IMR-90 (cell line): ENCODE measurements at regions not wholly inside any gene's neighbourhood (a gene's known extent, or its start where the extent isn't known, plus 50 kb on each side); places are given as distances from the start of the nearest gene placed in this dataset.

Experiments used
- ATAC-seq: fragments of 200-7000 bp; cut with Tn5 transposase; 2 replicates; pipeline ENCODE4 v1.9.1; 2020; ENCODE audit warnings: low read depth, mild to moderate bottlenecking, moderate library complexity
- BruUV-seq: library from RNA; stranded (reverse); fragments of 400-500 nt; replicated peaks from 2 replicates; lab custom pipeline; 2021; lab: Mats Ljungman, UMichigan
- CTCF ChIA-PET: fragments of 300-600 bp; formaldehyde crosslinking; extraction: SDS; loops from one replicate; lab custom pipeline; 2021; ENCODE audit warnings: antibody characterized with exemption; lab: Yijun Ruan, JAX
- POLR2A ChIA-PET: fragments of 300-600 bp; sonication (Branson Sonifier 250); formaldehyde crosslinking; loops from one replicate; lab custom pipeline; 2022; ENCODE audit warnings: antibody characterized with exemption; ENCODE audit not compliant: unreplicated experiment; lab: Charles Lee
- DNase-seq: peaks from one replicate; pipeline ENCODE4 v3.0.0; 2013
- H2AFZ ChIP-seq: replicated peaks from 2 replicates; pipeline ENCODE3; 2013; ENCODE audit warnings: low read length, mild to moderate bottlenecking; ENCODE audit not compliant: poor library complexity
- H2AK5ac ChIP-seq: 2 replicates; pipeline ENCODE4 v1.6.1; 2013; ENCODE audit warnings: low read depth, low read length, inconsistent platforms
- H2AK9ac ChIP-seq: replicated peaks from 2 replicates; pipeline ENCODE3; 2013; ENCODE audit warnings: mild to moderate bottlenecking, low read depth, low read length, moderate library complexity; ENCODE audit not compliant: poor library complexity
- H2BK120ac ChIP-seq: 2 replicates; pipeline ENCODE4 v1.6.1; 2013; ENCODE audit warnings: low read depth, low read length, inconsistent platforms
- H2BK15ac ChIP-seq: 3 replicates; pipeline ENCODE4 v1.6.1; 2013; ENCODE audit warnings: low read depth, low read length, inconsistent platforms
- H2BK20ac ChIP-seq: 2 replicates; pipeline ENCODE4 v1.6.1; 2013; ENCODE audit warnings: low read depth, mild to moderate bottlenecking, inconsistent platforms, low read length, moderate library complexity
- H2BK5ac ChIP-seq: 2 replicates; pipeline ENCODE4 v1.6.1; 2013; ENCODE audit warnings: mild to moderate bottlenecking, low read depth, low read length, inconsistent platforms; ENCODE audit not compliant: poor library complexity, severe bottlenecking
- H3K14ac ChIP-seq: replicated peaks from 2 replicates; pipeline ENCODE4 v1.6.1; 2013; ENCODE audit warnings: low read depth, low read length, inconsistent platforms
- H3K18ac ChIP-seq: 2 replicates; pipeline ENCODE4 v1.6.1; 2013; ENCODE audit warnings: low read depth, low read length, control low read depth
- H3K23ac ChIP-seq: 2 replicates; pipeline ENCODE4 v1.6.1; 2013; ENCODE audit warnings: low read depth, low read length, inconsistent platforms
- H3K27ac ChIP-seq: 2 replicates; pipeline ENCODE4 v1.5.1; 2013; ENCODE audit warnings: mild to moderate bottlenecking, control low read depth, low read length; ENCODE audit not compliant: insufficient read depth
- H3K27me3 ChIP-seq: 2 replicates; pipeline ENCODE4 v1.6.1; 2013; ENCODE audit warnings: low read length; ENCODE audit not compliant: control insufficient read depth, insufficient read depth
- H3K36me3 ChIP-seq: 2 replicates; pipeline ENCODE4 v1.6.1; 2013; ENCODE audit warnings: low read length, mixed read lengths; ENCODE audit not compliant: control insufficient read depth, insufficient read depth
- H3K4ac ChIP-seq: 2 replicates; pipeline ENCODE4 v1.6.1; 2013; ENCODE audit warnings: low read depth, low read length, inconsistent platforms
- H3K4me1 ChIP-seq: 2 replicates; pipeline ENCODE4 v1.6.1; 2013; ENCODE audit warnings: low read length, mixed read lengths; ENCODE audit not compliant: control insufficient read depth, insufficient read depth
- H3K4me2 ChIP-seq: 2 replicates; pipeline ENCODE4 v1.6.1; 2013; ENCODE audit warnings: low read depth, mild to moderate bottlenecking, control low read depth, low read length, moderate library complexity
- H3K4me3 ChIP-seq: 2 replicates; pipeline ENCODE4 v1.5.1; 2013; ENCODE audit warnings: low read depth, mild to moderate bottlenecking, control low read depth, low read length, moderate library complexity; ENCODE audit not compliant: insufficient read depth
- H3K56ac ChIP-seq: 2 replicates; pipeline ENCODE4 v1.6.1; 2013; ENCODE audit warnings: low read length, inconsistent platforms; ENCODE audit not compliant: insufficient read depth; ENCODE audit errors: extremely low read depth
- H3K79me1 ChIP-seq, 2 experiments: 2 replicates each; pipeline ENCODE4 v1.6.1; 2013; ENCODE audit warnings: low read length in 2 of 2, inconsistent platforms in 1 of 2, low read depth in 1 of 2
- H3K9ac ChIP-seq: 2 replicates; pipeline ENCODE4 v1.6.1; 2013; ENCODE audit warnings: low read depth, low read length, control low read depth
- H3K9me1 ChIP-seq: 2 replicates; pipeline ENCODE4 v1.6.1; 2013; ENCODE audit warnings: low read length, inconsistent platforms; ENCODE audit not compliant: insufficient read depth
- H3K9me3 ChIP-seq: 2 replicates; pipeline ENCODE4 v1.6.1; 2013; ENCODE audit warnings: low read length; ENCODE audit not compliant: control insufficient read depth, insufficient read depth
- H4K20me1 ChIP-seq: 2 replicates; pipeline ENCODE4 v1.6.1; 2013; ENCODE audit warnings: low read length, inconsistent platforms; ENCODE audit not compliant: insufficient read depth
- H4K5ac ChIP-seq: 2 replicates; pipeline ENCODE4 v1.6.1; 2013; ENCODE audit warnings: mild to moderate bottlenecking, low read depth, low read length, control low read depth
- H4K8ac ChIP-seq, 2 experiments: 2 replicates each; pipeline ENCODE4 v1.6.1; 2013; ENCODE audit warnings: low read depth in 2 of 2, low read length in 2 of 2, control low read depth in 1 of 2, inconsistent platforms in 1 of 2
- H4K91ac ChIP-seq: 2 replicates; pipeline ENCODE4 v1.6.1; 2013; ENCODE audit warnings: low read depth, low read length, inconsistent platforms; ENCODE audit not compliant: insufficient read depth
- CEBPB ChIP-seq: IDR thresholded peaks from 2 replicates; pipeline ENCODE4 v1.6.1; 2012; ENCODE audit warnings: low read depth, low read length, improper control_type of control experiment
- WGBS, 2 experiments: methylation state at CpG; one replicate each; pipeline versions ENCODE4 v1.1.5 to v1.1.7; 2013; ENCODE audit warnings: missing lambda C conversion rate in 2 of 2; ENCODE audit not compliant: insufficient read length in 1 of 2; ENCODE audit errors: extremely low coverage in 2 of 2; 5-methylcytosine and 5-hydroxymethylcytosine counted together
- dilution Hi-C: fragments of 300-500 bp; cut with HindIII; formaldehyde crosslinking; loops from one replicate; pipeline ENCODE4 v1.14.3; 2018; ENCODE audit warnings: low sequenced_read_pairs; ENCODE audit not compliant: unreplicated experiment
- in situ Hi-C: fragments of 300-500 bp; cut with MboI; formaldehyde crosslinking; loops from 3 replicates; pipeline ENCODE4 v1.14.3; 2019; ENCODE audit warnings: low sequenced_read_pairs, inconsistent platforms, mixed read lengths
- intact Hi-C: fragments of 100-400 bp; cut with micrococcal nuclease; formaldehyde crosslinking; loops from 2 replicates; pipeline ENCODE4 v1.10.0; 2022
- TF ChIP-seq, protein P1 (sequence below): fragments of 150-350 bp; IDR thresholded peaks from 2 replicates; pipeline ENCODE4 v1.6.1; 2016; ENCODE audit warnings: low read depth, mild to moderate bottlenecking, low read length, moderate library complexity, borderline replicate concordance

DNA sequence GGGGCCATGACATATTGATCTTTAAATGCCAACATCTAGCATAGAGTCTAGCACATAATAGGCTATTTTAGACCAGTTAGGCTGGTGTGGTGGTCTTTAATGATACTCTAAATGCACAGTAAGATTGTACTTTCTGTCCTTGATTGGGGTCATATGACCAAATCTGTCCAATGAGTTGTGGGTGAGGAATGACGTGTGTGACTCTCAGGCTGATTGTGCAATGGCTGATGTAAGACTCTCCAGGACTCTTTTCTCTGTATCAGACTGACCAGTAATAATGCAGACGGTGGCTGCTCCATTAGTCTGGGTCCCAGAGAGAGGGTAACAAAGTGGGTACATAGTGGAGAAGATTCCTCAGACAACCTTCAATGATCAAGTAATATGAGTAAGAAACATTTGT, 541.6 kb upstream of the CAMK1G start:
- TF ChIP-seq, protein P1, sequence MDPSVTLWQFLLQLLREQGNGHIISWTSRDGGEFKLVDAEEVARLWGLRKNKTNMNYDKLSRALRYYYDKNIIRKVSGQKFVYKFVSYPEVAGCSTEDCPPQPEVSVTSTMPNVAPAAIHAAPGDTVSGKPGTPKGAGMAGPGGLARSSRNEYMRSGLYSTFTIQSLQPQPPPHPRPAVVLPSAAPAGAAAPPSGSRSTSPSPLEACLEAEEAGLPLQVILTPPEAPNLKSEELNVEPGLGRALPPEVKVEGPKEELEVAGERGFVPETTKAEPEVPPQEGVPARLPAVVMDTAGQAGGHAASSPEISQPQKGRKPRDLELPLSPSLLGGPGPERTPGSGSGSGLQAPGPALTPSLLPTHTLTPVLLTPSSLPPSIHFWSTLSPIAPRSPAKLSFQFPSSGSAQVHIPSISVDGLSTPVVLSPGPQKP: no peak
- peak; percentile 60 for TF ChIP-seq CEBPB
- ChIA-PET POLR2A (no interaction called here), CTCF (no interaction called here)
- Histone ChIP-seq H3K56ac (no peak overlapping the region), H3K27me3 (no peaks in the 10 kb centered on the region), H4K20me1 (no peaks in the 10 kb centered on the region), H3K27ac (no peak overlapping the region), H2BK20ac (no peak overlapping the region), H2BK120ac (no peak overlapping the region), H3K14ac (no peak overlapping the region), H3K9ac (no peak overlapping the region), H2AFZ (no peak overlapping the region), H3K18ac (no peak overlapping the region), H3K9me1 (no peaks in the 10 kb centered on the region), H3K4me3 (no peak overlapping the region), H2AK5ac (no peak overlapping the region), H3K9me3 (peaks cover 3% of the 10 kb centered on the region; the same call in 1 of the 2 replicates), H2BK5ac (no peak overlapping the region), H3K23ac (no peak overlapping the region), H4K5ac (no peak overlapping the region), H3K4me2 (no peak overlapping the region), H2BK15ac (no peak overlapping the region), H4K91ac (no peak overlapping the region), H3K36me3 (no peaks in the 10 kb centered on the region), H3K4me1 (no peaks in the 10 kb centered on the region), H2AK9ac (no peak overlapping the region), H4K8ac (no peak overlapping the region), H3K4ac (no peak overlapping the region), H3K79me1 (no peaks in the 10 kb centered on the region)
- ATAC-seq: no peak
- intact Hi-C loops: no loop called here
- dilution Hi-C loops: no loop called here
- no CpG with 5 or more reads among the region's 2 CpGs for WGBS, 2 experiments
- BruUV-seq: no TSS peak
- no peak for DNase-seq
- in situ Hi-C loops: no loop called here
